Stimulated activated naive CD8-positive, alpha-beta T cell treated with anti-CD3 and anti-CD28 coated beads, Interleukin-15, Interleukin-2, amounts not matched to agents 100 U/mL and 50 U/mL, for 24 hours (primary cell): ENCODE measurements at regions not wholly inside any gene's neighbourhood (a gene's known extent, or its start where the extent isn't known, plus 50 kb on each side); places are given as distances from the start of the nearest gene placed in this dataset.

Experiments
- ATAC-seq: fragments of 150-1000 bp; cut with Tn5 transposase; one replicate; pipeline ENCODE4 v1.10.0; 2021
- DNase-seq: peaks from one replicate; pipeline ENCODE4 v3.0.0; 2021

DNA sequence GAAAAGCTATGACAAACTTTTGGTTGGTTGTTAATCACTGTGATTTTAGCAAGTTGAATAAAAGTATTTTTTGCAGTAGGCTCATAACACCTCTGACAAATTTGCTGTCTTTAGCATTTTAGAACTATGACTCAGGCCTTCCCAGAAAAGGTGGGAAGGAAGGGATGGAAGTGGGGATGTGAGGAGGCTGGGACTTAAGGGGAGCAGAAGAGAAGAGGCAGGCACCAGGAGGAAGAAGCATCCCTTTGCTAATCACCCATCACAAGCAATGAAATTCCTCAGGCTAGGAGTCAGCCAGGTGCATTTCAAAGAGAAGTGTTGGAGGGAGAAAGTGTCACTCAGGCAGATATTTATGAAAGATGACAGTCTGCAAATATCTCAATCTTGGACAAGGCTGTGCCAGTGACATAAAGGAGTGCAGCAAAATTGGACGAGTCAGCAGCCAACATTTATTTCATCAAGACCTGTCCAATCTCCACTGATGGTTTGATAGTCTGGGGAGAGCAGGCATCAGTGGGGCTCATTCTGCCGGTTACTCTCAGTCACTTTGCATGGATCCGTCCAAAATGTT is 337.3 kb upstream of the ARRDC4 start:
- ATAC-seq (no peak), DNase-seq (no peak)

GRCh38 chr15:97627634-97628033 is 332.9 kb upstream of the ARRDC4 start:
- ATAC-seq: no peak
- no peak for DNase-seq

- ATAC-seq: no peak
Measured at GRCh38 chr15:97645758-97646157, 314.7 kb upstream of the ARRDC4 start.

DNA sequence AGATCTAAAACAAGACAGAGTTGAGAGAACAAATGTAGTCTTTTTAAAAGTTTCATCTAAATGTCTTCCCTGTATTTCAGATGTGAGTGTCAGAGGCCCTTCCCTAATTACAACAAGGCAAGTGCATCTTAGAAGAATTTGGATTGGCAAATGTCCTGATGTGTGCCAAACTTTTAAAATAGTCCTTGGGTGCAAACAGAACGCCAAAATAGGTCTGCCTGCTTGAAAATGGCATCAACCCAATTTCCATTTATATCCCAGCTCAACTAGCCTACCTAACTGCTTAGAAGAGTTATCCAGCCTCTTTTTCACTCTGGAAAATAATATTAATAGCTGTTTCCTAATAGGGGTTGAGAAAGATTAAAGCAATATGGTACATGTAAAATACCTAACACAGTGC is 311.8 kb upstream of the ARRDC4 start:
- no peak for DNase-seq
- ATAC-seq: no peak

More at GRCh38 chr15:97645758-97646157, 314.7 kb upstream of the ARRDC4 start:
- DNase-seq: no peak

- ATAC-seq (no peak), DNase-seq (no peak)
Measured at GRCh38 chr15:97652041-97652440, 308.5 kb upstream of the ARRDC4 start.

- no peak for DNase-seq
- ATAC-seq: no peak
Measured at GRCh38 chr15:97652700-97653167, 307.8 kb upstream of the ARRDC4 start.

DNA sequence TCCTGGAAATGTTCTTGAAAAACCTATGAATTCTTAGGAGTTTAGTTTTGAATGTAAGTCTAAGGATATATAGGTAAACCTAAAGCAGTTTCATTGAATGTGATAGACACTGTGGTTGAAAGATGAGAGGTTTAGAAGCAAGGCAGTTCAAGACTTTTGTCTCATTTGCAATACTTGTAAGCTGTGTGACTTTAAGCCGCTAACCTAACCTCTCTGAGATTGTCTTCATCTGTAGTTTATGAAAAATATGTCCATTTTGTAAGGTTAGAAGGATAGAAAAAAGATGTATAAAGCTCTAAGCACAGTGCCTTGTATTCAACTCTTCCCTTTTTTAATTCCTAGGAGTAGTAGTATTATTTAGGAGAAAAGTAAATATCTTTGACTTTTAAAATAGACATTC is 306.6 kb upstream of the ARRDC4 start:
- ATAC-seq: no peak
- DNase-seq: no peak

- ATAC-seq: no peak
- DNase-seq: no peak
Measured at GRCh38 chr15:97654481-97655076, 305.9 kb upstream of the ARRDC4 start.

DNA sequence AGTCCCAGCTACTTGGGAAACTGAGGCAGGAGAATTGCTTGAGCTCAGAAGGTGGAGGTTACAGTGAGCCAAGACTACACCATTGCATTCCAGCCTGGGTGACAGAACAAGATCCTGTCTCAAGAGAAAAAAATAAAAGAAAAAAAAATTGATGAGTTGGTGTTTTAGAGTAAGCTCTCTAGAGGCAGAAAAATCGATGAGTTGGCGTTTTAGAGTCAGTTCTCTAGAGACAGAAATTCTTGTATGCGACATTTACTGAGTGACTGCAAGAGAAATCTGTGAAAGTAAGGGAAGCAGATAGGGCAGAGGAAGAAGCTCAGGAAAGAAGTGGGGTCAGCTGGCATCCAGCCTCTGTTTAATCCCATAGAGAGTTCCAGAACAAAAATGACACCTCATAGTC is 298.7 kb upstream of the ARRDC4 start:
- no peak for ATAC-seq
- no peak for DNase-seq

DNA sequence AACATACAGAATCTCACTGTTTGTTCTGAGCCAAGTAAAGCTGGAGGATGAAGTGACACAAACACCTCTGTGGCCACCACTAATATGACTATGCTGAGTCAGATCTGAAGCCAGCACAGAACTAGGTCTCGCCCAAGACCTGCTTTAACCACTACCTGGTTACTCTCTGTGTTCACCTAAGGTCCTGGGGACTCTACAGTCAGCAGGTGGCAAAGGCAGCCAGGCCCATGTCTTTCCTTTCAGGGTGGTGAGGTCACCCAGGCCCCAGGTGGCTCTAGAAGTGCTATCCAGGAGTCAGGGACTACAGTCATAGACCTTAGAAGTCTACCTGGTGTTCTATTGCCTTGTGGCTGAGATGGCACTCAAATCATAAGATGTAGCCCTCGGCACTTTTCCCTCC is 287.9 kb upstream of the ARRDC4 start:
- DNase-seq (no peak), ATAC-seq (no peak)

DNA sequence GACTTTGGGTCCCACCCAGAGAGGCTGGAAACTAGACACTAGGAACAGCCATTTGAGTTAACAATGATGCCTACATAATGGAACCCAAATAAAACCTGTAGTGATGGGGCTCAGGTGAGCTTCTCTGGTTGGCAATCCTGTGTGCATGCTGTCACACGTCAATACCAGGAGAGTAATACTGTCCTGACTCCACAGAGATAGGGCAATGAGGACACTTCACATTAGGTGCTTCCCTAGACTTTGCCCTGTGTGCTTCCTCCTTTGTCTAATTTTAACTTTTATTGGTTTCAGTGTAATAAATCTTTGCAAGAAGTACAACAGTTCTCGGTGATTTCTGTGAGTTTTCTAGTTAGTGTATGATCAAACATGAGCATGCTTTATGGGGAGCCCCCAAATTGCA is 281.8 kb upstream of the ARRDC4 start:
- DNase-seq (no peak), ATAC-seq (no peak)

DNA sequence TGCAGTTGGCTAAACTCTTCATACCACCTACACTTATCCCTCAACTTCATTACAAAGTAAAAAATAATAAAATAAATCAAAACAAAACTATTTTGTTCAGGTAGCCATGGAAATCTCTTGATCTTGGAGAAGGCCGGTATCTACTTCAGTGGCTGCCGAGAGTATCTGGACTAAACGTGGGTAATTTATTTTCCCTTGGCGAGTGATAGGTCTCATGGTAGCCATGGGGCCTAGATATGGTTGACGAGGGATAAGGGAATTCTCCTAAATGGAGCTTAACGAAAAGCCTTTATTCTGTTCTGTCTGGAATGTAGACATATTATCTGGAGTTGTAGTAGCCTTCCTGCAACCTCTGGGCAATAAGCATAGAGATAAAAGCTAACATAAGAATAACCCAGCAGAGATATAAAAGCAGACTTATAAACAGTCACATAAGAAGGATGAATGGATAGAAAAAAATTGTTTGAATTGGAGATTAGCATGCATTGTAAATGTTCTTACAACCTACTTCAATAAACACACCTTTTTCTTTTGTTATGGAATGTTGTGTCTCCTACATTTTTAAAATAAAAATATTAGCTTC is 281.3 kb upstream of the ARRDC4 start:
- DNase-seq (no peak), ATAC-seq (no peak)

- DNase-seq (no peak), ATAC-seq (no peak)
Measured at GRCh38 chr15:97680606-97681220, 279.8 kb upstream of the ARRDC4 start.

GRCh38 chr15:97683831-97684230 is 276.7 kb upstream of the ARRDC4 start:
- DNase-seq (no peak), ATAC-seq (no peak)

- DNase-seq (no peak), ATAC-seq (no peak)
Measured at GRCh38 chr15:97684249-97684648, 276.3 kb upstream of the ARRDC4 start.

GRCh38 chr15:97686324-97686723 is 274.2 kb upstream of the ARRDC4 start:
- no peak for DNase-seq
- no peak for ATAC-seq

GRCh38 chr15:97687654-97688053 is 272.8 kb upstream of the ARRDC4 start:
- DNase-seq: no peak
- ATAC-seq: no peak

DNA sequence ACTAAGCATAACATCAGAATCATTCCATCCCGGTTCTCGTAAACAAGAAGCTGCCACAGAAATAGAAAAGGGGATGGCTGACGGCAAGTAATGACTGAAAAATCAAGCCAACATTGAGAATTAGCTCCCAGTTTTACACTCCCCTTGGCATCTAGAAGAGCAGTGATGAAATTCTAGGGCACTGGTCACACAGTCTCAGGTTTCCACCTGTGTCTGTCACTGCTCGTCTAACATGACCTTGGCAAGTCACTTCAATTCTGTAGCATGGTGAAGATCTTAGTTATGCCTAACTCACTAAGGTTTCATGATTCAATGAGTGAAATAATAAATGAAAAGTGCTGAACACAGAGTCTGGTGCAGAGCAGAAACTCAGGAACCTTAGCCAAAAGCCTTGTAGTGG is 272.3 kb upstream of the ARRDC4 start:
- ATAC-seq (no peak), DNase-seq (no peak)

- no peak for ATAC-seq
Measured at GRCh38 chr15:97688886-97689285, 271.6 kb upstream of the ARRDC4 start.

DNA sequence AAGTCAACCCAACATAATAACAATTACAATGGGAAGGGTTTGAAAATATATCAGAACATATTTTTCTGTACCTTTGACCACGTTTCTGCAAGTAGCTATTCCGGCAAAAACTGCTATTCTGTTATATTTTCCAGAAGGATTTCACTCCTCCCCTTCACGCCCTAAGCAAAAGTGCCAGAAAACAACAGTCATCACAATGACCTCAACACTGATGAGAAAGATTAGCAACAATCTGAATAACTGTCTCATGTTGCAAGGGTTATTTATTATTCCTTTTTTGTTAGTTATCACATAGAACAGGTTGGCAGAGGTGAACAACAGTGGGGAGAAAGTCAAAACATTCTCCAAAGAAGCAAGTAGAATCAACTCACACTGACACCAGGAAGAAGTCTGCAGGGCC is 269.4 kb upstream of the ARRDC4 start:
- ATAC-seq (no peak), DNase-seq (no peak)

More at GRCh38 chr15:97688886-97689285, 271.6 kb upstream of the ARRDC4 start:
- DNase-seq: no peak

GRCh38 chr15:97691799-97692198 is 268.7 kb upstream of the ARRDC4 start:
- DNase-seq (no peak), ATAC-seq (no peak)

GRCh38 chr15:97692301-97693015 is 268.0 kb upstream of the ARRDC4 start:
- no peak for ATAC-seq
- no peak for DNase-seq

DNA sequence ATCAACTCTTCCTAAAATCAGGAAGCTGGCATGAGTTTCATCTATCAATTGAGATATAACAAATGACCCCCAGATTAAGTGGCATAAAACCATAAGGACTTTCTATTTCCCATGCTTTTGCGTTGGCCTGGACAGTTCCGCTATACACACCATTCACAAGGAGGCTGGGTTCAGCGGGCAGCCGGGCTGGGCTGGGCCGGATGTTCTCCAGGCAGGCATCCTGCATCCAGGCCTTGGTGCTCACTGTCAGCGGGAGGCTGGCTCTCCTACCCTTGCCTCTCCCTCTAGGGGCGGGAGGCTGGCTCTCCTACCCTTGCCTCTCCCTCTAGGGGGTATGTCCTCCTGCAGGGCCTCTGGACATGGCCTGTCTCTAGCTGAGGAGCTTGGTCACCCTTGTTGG is 266.0 kb upstream of the ARRDC4 start:
- no peak for ATAC-seq

More for the DNA sequence above, 266.0 kb upstream of the ARRDC4 start:
- no peak for DNase-seq
